Neural progenitor cell (in vitro differentiated cells): ENCODE measurements at regions not wholly inside any gene's neighbourhood (a gene's known extent, or its start where the extent isn't known, plus 50 kb on each side); places are given as distances from the start of the nearest gene placed in this dataset.
A peak's percentile ranks its signal among the peaks of the same experiment; 100 is the strongest.

Source experiments
- DNase-seq: peaks from one replicate; pipeline ENCODE4 v3.0.0-alpha.2; 2016; ENCODE audit warnings: low spot score
- H2AFZ ChIP-seq: fragments of 200-600 bp; sonication (generic); replicated peaks from 2 replicates; pipeline ENCODE4 v1.6.1; 2016; ENCODE audit warnings: antibody characterized with exemption
- H3F3A ChIP-seq: fragments of 200-600 bp; sonication (generic); 2 replicates; pipeline ENCODE4 v1.6.1; 2016; ENCODE audit warnings: antibody characterized with exemption, low read depth
- H3K27ac ChIP-seq: fragments of 200-600 bp; sonication (generic); 2 replicates; pipeline ENCODE4 v1.5.1; 2016; ENCODE audit warnings: mild to moderate bottlenecking
- H3K27me3 ChIP-seq: fragments of 200-600 bp; sonication (generic); 2 replicates; pipeline ENCODE4 v1.6.1; 2016; ENCODE audit warnings: mild to moderate bottlenecking, moderate library complexity
- H3K36me3 ChIP-seq: fragments of 200-600 bp; sonication (generic); 2 replicates; pipeline ENCODE4 v1.5.1; 2016
- H3K4me1 ChIP-seq: fragments of 200-600 bp; sonication (generic); 2 replicates; pipeline ENCODE4 v1.6.1; 2016; ENCODE audit warnings: mixed run types
- H3K4me2 ChIP-seq: fragments of 200-600 bp; sonication (generic); 2 replicates; pipeline ENCODE4 v1.6.1; 2016
- H3K4me3 ChIP-seq: fragments of 200-600 bp; sonication (generic); 2 replicates; pipeline ENCODE4 v1.5.1; 2016
- H3K79me2 ChIP-seq: fragments of 200-600 bp; sonication (generic); 2 replicates; pipeline ENCODE4 v1.6.1; 2016; ENCODE audit warnings: low read depth
- H3K9ac ChIP-seq: fragments of 200-600 bp; sonication (generic); 2 replicates; pipeline ENCODE4 v1.6.1; 2016
- H3K9me3 ChIP-seq: fragments of 200-600 bp; sonication (generic); 2 replicates; pipeline ENCODE4 v1.5.1; 2016; ENCODE audit warnings: low read depth
- H4K20me1 ChIP-seq: fragments of 200-600 bp; sonication (generic); 2 replicates; pipeline ENCODE4 v1.6.1; 2016; ENCODE audit warnings: low read depth
- H3K27ac Mint-ChIP-seq: 3 replicates; pipeline ENCODE4 v1.8.0; 2021; ENCODE audit warnings: mixed read lengths
- H3K27me3 Mint-ChIP-seq: 2 replicates; pipeline ENCODE4 v1.8.0; 2022; ENCODE audit warnings: low read depth, mild to moderate bottlenecking, inconsistent platforms, moderate library complexity, mixed read lengths; ENCODE audit not compliant: insufficient read depth
- H3K36me3 Mint-ChIP-seq: 3 replicates; pipeline ENCODE4 v1.8.0; 2021; ENCODE audit warnings: mixed read lengths
- H3K4me1 Mint-ChIP-seq: 3 replicates; pipeline ENCODE4 v1.8.0; 2021; ENCODE audit warnings: mixed read lengths
- H3K4me3 Mint-ChIP-seq: 3 replicates; pipeline ENCODE4 v1.8.0; 2021; ENCODE audit warnings: mild to moderate bottlenecking, moderate library complexity, mixed read lengths
- H3K9me3 Mint-ChIP-seq: 3 replicates; pipeline ENCODE4 v1.8.0; 2020; ENCODE audit warnings: mixed read lengths
- CTCF ChIP-seq: fragments of 200-600 bp; sonication (generic); IDR thresholded peaks from 2 replicates; pipeline ENCODE4 v1.5.1; 2017; ENCODE audit warnings: antibody characterized with exemption, mild to moderate bottlenecking
- EZH2 ChIP-seq: fragments of 200-600 bp; sonication (generic); IDR thresholded peaks from 2 replicates; pipeline ENCODE4 v1.6.1; 2017; ENCODE audit warnings: antibody characterized with exemption, mild to moderate bottlenecking, moderate library complexity
- EZH2phosphoT487 ChIP-seq: fragments of 200-600 bp; sonication (generic); IDR thresholded peaks from 2 replicates; pipeline ENCODE4 v1.6.1; 2017; ENCODE audit warnings: antibody characterized with exemption

GRCh38 chr13:80476953-80477352 is 136.0 kb upstream of the SPRY2 start:
- Histone ChIP-seq H3K36me3 (no peaks in the 10 kb centered on the region), H3K27ac (no peak overlapping the region), H3K9ac (no peak overlapping the region), H3F3A (no peaks in the 10 kb centered on the region), H3K4me2 (no peak overlapping the region), H3K27me3 (no peaks in the 10 kb centered on the region), H3K4me3 (no peak overlapping the region), H3K79me2 (no peaks in the 10 kb centered on the region), H4K20me1 (no peaks in the 10 kb centered on the region), H3K9me3 (no peaks in the 10 kb centered on the region), H3K4me1 (peaks cover 6% of the 10 kb centered on the region), H2AFZ (no peak overlapping the region)
- no peak overlapping the region for H3K4me3 Mint-ChIP-seq
- H3K9me3 Mint-ChIP-seq, result no peaks in the 10 kb centered on the region
- H3K27me3 Mint-ChIP-seq, result peaks cover 2% of the 10 kb centered on the region
- H3K27ac Mint-ChIP-seq, result no peak overlapping the region
- DNase-seq, result no peak
- no peaks in the 10 kb centered on the region for H3K4me1 Mint-ChIP-seq
- no peaks in the 10 kb centered on the region for H3K36me3 Mint-ChIP-seq
- TF ChIP-seq EZH2phosphoT487, result no peak
- TF ChIP-seq EZH2, result no peak
- no peak for TF ChIP-seq CTCF

GRCh38 chr13:80475718-80476117 is 134.8 kb upstream of the SPRY2 start:
- no peaks in the 10 kb centered on the region for H3F3A ChIP-seq
- DNase-seq, result peak; percentile 23
- peak; percentile 22 for TF ChIP-seq CTCF
- no peak for TF ChIP-seq EZH2
- no peaks in the 10 kb centered on the region for H3K27me3 ChIP-seq
- no peaks in the 10 kb centered on the region for H3K9me3 ChIP-seq
- H3K4me3 Mint-ChIP-seq, result no peak overlapping the region
- H3K27ac Mint-ChIP-seq, result no peak overlapping the region
- no peak overlapping the region for H3K4me2 ChIP-seq
- H3K4me1 ChIP-seq, result peaks cover 6% of the 10 kb centered on the region
- H4K20me1 ChIP-seq, result no peaks in the 10 kb centered on the region
- no peaks in the 10 kb centered on the region for H3K36me3 Mint-ChIP-seq
- H3K9ac ChIP-seq, result no peak overlapping the region
- no peaks in the 10 kb centered on the region for H3K79me2 ChIP-seq
- no peak overlapping the region for H3K27ac ChIP-seq
- peaks cover 4% of the 10 kb centered on the region for H3K4me1 Mint-ChIP-seq
- H3K4me3 ChIP-seq, result no peak overlapping the region
- peaks cover 2% of the 10 kb centered on the region for H3K27me3 Mint-ChIP-seq
- H2AFZ ChIP-seq, result peak overlapping the region; percentile 14
- no peaks in the 10 kb centered on the region for H3K9me3 Mint-ChIP-seq
- no peaks in the 10 kb centered on the region for H3K36me3 ChIP-seq

- Histone ChIP-seq H3K27ac (no peak overlapping the region), H3F3A (no peaks in the 10 kb centered on the region), H3K9ac (no peak overlapping the region), H3K79me2 (no peaks in the 10 kb centered on the region), H3K4me1 (peaks cover 6% of the 10 kb centered on the region), H3K27me3 (no peaks in the 10 kb centered on the region), H2AFZ (no peak overlapping the region), H3K4me3 (no peak overlapping the region), H3K9me3 (no peaks in the 10 kb centered on the region), H4K20me1 (no peaks in the 10 kb centered on the region), H3K4me2 (no peak overlapping the region), H3K36me3 (no peaks in the 10 kb centered on the region)
- H3K9me3 Mint-ChIP-seq, result no peaks in the 10 kb centered on the region
- H3K27me3 Mint-ChIP-seq, result peaks cover 2% of the 10 kb centered on the region
- TF ChIP-seq EZH2 (no peak), CTCF (no peak), EZH2phosphoT487 (no peak)
- peak overlapping the region; percentile 10 for H3K27ac Mint-ChIP-seq
- no peak overlapping the region for H3K4me3 Mint-ChIP-seq
- DNase-seq, result no peak
- no peaks in the 10 kb centered on the region for H3K36me3 Mint-ChIP-seq
- H3K4me1 Mint-ChIP-seq, result peaks cover 7% of the 10 kb centered on the region
These were observed 132.8 kb upstream of the SPRY2 start for GRCh38 chr13:80473695-80474094.
